IPS-NIHi11 (cell line): ENCODE measurements at regions not wholly inside any gene's neighbourhood (a gene's known extent, or its start where the extent isn't known, plus 50 kb on each side); places are given as distances from the start of the nearest gene placed in this dataset.
"Not testable (repeated sequence)": the region's sequence is repeated elsewhere in the genome, so short reads cannot be mapped to it uniquely, and the experiment has no call there.

Source experiments
- DNase-seq: peaks from one replicate; pipeline ENCODE4 v3.0.0; 2012; ENCODE audit warnings: mixed read lengths, low spot score

DNA sequence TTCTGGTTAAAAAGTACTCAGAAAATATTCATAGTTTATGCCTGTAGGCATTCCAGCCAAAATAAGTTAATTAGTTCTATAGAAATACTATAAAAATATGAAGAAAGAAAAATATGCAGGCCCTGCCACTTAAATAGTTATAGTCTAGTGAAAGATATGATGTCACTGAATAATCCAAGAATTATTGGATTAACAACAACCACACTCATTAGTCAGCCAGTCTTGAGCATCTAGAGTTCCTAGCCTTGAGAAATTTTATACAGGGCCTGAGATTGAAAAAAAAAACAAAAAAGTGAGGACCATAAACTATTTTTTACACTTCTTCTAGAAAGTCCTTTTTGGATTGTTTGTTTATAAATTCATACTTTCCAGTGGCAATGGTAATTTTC, 823.0 kb downstream of the FAT4 start:
- DNase-seq: no peak

DNA sequence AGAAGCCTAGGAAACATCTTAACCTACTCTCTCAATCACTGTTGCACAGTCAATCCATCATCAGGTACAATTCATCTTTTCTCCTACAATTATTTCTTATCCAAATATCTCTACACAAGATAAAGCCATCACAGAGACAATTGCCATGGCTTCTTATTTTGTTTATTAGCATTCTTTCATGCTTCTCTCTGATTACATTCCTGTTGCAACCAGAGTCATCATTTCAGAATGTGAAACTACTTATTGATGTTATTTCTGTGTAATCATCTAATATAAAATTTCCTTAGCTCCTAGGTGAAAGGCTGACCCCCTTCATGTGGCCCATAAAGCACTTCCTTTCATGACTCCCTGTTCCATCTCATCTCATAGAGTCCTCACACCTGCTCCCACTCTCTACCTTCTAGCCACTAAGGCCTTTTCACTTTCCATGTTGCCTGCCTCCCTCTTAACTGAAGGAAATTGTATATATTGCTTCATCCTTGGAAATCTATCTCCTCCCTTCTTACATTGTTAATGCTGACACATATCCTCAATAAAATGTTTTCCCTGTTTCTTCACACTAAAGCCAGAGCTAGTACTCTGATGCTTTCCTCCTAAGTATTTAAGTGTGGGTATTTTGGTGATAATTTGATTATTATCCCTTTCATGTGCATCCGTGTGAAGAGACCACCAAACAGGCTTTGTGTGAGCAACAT, 829.9 kb downstream of the FAT4 start:
- no peak for DNase-seq

DNA sequence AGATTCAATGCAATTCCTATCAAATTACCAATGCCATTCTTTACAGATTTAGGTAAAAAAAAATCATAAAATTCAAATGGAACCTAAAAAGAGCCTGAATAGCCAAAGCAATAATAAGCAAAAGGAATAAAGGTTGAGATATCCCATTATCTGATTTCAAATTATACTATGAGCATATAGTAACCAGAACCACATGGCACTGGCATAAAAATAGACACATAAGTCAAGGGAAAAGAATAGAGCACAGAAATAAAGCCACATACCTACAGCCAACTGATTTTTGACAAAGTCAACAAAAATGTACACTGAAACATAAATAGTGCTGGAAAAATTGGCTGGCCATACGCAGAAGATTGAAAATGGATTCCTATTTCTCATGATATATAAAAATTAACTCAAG, 853.7 kb downstream of the FAT4 start:
- no peak for DNase-seq

DNA sequence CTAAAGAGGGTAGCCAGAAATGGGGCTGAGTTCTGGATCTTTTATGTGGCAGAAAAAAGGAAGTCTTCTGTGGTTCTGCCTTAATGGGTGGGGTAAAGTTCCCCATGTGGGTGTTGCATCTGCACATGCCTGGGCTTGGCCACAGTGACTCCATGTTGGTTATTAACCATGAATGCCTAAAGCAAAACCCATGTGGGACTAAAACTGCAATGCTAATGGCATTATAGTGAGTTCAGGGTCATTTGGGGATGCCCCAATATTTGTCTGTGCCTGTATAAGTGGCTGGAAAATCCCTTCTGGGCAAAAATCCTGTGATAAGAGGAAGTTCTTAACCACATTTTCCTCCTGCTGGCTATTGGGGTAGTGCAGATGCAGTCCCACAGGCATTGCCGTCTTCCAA, 857.4 kb downstream of the FAT4 start:
- DNase-seq: no peak

DNA sequence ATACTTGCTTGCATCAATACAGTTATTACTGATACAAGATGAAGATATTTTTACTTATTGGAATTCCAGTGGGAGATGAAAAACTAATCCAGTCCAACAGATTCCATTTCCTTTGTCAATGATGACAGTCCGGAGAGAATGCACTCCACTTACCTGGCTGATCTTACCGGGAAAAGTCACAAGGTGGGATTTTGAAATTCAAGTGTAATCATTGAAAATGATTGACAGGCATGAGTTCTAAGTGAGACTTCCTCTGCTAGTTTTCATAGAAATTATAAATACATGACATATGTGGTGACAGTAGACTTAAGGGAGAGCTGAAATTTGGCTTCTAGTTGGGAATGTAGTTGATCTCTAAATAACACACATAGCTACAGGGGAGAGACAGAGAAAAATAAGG, 859.9 kb downstream of the FAT4 start:
- DNase-seq: no peak

DNA sequence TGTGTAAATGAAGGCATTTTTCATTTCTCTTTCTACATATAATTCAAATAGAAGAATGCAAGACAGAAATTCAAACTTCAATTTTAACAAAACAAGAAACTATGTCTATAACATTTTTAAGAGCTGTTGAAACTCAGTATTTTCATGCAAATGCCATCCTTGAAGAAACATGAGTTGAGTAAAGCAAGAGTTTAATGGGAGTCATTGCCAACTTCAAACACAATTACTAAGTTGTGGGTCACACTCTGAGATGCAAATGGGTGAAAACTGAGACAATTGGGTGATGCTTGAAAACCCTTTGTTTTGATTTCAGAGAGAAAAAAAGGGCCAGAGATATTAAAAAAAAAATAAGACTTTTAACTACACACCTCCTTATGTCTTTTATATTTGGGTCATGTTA, 865.9 kb downstream of the FAT4 start:
- DNase-seq: peak; percentile 10

DNA sequence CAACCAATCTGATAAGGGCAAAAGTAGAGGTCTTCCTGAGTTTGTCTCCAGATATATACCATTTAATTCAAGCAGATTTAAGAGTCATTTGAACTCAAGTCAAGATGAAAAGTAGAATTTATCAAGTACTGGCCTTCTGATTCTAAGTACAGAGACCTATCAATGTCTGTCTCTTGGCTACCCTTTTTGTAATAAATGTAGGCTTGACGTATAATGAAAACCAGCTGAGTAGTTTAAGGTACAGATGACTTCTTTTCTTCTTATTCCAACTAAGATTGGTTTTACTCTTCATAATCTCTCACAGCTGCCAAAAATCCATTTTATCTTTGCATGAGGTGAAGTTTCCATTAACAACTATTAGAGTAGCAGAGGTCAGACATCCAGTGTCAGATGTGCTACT, 867.6 kb downstream of the FAT4 start:
- DNase-seq: no peak

DNA sequence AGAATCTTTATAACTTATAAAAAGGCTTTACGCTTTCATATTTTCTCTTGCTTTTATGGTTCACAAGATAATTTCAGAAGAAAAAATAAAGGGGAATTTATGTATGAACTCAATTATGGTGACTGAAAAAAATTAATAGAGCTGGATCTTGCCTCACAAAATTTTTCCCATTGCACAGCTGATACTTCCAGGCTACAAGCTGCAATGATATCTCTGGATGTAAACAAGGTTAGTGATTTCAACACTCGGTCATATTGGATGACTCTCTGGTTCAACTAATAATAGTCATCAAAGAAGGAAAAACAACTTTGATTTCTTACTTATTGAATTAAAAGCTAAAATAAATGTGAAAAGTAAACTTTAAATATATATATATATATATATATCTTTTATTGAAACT, 868.0 kb downstream of the FAT4 start:
- DNase-seq: no peak

DNA sequence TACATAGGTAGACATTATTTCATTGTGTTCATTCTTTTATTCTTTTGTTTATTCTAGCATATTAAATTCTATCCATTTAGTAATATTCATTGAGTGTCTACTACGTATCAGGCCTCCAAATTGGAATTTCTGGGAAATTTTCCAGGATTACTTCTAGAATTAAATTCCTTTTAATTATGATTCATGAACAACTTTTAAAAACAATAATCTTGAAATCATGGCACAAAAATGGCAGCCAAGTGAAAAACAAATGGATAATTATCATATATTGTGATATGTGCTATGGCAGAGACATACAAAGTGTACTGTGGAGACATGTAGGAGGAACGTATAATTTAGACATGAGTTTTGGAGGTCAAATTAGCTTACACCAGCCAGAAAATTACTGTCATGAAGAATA, 868.5 kb downstream of the FAT4 start:
- no peak for DNase-seq

DNA sequence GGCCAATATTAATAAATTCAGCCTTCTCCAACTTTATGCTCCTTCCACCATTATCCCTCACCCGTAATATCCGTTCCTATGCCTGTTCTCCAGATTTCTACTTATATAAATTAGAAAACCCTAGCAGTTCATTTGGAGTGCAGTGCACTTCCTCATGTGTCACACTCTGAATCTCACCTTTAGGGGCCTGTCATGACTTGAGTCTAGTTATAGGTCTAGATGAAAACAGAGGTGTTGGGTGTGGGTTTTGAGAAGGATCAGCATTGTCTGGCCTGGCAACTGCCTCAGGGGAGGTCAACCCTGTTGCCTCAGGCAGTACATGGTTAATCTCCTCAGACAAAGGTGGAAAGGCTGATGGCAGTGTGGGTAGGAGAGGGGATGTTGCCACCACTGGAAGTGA, 876.8 kb downstream of the FAT4 start:
- DNase-seq: no peak

DNA sequence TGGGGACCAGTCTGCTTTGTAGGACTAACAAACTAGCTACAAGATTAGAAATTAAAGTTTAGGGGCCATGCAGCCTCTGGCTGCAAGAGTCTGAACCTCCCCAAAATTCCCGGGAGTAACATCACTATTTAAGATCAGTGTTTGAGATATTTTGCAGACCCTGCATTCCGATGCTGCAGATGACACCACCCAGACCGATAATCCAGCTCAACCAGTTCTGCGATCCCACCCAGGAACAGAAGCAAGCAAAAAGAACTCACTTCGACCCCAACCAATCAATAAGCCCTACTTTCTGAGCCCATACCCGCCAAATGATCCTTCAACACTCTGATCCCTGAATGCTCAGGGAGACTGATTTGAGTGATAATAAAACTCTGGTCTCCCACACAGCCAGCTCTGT, 877.8 kb downstream of the FAT4 start:
- no peak for DNase-seq

DNA sequence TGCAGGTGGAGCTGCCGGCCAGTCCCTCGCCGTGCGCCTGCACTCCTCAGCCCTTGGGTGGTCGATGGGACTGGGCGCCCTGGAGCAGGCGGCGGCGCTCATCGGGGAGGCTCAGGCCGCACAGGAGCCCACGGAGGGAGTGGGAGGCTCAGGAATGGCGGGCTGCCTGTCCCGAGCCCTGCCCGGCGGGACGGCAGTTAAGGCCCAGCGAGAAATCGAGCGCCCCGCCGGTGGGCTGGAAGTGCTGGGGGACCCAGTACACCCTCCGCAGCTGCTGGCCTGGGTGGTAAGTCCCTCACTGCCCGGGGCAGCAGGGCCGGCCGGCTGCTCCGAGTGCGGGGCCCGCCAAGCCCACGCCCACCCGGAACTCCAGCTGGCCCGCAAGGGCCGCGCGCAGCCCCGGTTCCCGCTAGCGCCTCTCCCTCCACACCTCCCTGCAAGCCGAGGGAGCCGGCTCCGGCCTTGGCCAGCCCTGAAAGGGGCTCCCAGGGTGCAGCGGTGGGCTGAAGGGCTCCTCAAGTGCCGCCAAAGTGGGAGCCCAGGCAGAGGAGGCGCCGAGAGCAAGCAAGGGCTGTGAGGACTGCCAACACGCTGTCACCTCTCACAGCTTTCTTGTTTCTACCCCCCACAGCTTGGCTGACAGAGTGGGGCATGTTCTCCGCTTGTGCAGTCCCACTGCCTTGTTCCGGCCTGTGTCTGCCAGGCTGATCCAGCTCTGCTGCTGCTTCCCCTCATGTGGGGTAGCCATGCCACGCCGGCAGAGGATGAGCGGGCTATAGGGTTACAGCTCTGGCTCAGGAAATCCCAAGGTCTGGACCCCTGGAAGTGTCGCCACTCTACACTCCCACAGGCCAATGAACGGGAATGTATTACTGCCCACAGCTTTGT, 886.7 kb downstream of the FAT4 start:
- not testable (repeated sequence) for DNase-seq

DNA sequence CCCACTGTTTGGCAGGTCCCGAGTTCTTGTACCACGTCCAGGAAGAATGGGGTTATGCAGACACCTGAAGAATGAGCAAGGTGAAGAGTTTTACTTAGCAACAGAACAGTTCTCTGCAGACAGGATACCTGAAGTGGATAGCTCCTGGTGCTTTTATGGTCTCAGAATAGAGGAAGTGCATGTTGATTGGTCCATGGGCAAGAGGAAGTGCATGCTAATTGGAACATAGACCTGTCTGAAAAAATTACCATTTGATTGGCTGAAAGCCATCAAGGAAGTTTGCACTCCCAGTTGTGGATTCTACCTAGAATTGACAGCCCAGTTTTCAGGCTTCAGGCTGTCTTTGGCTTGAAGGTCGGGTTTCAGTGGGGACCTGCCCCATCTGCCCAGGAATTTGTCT, 887.5 kb downstream of the FAT4 start:
- DNase-seq: no peak

DNA sequence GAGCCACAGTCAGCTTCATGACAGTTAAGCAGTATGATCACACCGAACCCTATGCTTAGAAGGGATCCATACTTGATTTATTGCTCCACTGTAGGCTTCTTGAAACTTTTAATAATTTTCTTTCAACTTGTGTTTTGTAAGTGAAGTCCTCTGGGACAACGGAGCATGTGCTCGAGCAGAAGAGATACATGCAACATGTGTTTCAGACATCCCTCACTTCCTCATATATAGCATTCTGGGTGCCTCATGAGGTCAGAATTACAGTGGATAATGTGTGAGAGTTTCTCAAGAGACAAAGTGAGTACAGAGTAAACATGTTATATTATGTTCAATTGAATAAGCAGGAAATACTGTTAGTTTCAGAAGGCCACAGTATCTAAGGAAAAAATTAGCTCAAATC, 893.2 kb downstream of the FAT4 start:
- DNase-seq: no peak

DNA sequence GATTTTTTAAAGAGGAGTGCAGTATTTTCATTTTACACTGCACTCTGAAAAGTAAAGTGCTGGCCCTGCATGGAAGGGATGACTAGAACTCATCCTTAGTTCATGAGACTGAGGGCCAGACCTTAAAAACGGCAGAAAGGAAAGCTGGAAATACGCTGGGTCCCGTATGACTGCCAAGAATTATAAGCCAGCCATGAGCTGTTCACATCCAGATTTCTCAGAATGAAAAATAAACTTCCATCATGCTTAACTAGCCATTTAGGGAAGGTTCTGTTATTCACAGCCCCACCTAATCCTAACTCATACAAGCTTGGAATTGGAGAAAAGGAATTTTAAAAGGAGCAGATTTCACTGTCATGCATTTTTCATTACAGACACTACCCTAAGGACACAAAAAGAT, 894.4 kb downstream of the FAT4 start:
- no peak for DNase-seq

DNA sequence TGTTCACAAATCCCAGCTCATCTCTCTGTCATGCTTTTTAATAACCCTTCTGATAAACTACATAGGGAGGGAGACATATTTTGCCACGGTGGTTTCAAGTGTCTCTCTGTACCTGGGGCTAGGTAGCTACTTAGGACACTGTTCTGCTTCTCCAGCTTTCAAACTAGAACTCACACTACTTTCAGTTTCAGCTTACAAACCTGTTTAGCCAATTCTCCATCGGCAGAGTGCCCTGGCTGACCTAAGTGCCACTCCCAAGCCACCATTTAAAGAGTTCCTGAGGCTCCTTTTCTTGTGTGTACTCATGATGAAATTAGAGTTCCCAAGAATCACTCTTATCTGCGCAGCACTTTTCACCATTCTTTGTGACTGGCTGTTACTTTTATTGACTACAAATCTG, 899.2 kb downstream of the FAT4 start:
- DNase-seq: no peak

DNA sequence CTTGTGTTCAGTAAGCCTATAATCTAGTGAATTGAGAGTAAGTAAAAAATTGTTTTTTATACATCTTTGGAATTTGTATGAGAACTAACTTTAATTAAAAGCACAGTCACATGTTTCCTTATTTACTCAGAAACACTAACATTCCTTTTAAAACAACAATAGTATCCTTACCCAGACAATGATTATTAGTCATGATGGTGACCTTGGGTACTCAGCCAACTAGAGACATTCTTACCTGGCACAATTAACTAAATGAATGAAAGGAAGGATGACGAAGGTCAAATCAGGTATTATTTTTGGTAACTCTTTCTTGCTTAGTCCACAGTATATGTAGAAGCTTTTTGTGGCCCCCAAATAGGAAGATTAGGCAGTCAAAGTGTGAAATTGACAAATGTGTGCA, 901.0 kb downstream of the FAT4 start:
- DNase-seq: no peak

DNA sequence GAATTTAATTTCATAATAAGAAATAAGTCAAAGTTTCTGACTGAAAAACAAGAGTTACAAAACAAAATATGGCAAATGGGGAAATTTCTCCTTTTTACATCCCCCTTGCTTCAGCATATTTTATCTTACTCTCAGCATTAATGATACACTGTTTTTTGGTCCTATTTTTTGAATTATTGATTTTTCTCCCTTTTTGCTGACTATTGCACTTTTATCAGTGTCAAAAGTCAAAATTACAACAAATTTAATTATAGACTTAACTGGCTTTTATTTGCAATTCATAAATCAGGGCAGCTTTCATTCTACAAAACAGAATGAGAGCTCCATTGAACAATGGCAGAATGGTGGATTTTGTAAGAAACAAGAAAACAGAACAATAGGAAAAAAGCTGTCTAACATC, 901.9 kb downstream of the FAT4 start:
- no peak for DNase-seq

DNA sequence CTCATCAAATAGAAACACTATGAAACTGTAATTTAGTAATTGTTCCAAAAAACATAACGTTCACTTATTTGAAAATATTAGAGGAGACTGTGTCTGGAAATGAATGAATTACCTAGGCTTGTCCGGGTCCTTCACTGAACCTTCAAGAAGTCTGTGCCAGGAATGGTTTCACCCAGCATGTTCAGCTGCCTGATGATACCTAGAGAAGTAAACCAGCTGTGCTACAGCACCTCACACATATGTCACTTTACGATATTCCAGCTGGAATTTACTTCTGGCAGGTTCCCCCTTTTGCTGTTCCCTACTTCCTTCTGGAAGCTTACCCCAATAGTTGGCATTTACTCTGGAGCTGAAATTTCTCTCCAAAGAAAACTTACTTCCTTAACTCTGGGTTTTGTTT, 906.5 kb downstream of the FAT4 start:
- DNase-seq: no peak

DNA sequence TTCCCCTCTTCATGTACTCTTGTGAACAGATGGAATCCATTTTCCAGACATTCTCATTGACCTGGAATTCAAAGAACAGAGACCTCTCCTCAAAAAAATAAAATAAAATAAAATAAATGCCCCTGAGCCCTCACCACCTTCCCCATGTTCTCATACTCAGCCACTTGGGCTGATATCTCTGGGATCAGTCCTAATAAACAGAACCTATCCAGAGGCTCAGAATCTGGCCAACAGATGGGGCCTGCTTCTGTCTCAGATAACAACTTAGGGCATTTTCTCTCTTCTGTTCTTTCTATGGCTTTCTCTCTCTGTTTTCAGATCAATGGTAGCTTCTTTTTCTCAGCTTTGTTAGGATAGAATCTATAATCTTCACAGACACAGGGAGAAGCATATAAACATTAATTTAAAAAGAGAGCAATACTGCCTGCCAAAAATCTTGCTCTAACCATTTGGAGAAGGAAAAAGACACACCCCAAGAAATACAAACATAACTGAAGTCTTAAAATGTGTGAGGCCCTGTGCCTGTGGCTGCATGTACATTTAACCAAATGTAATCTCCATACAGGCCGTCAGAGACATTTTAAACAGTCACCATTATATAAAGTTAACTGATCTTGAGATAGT, 907.1 kb downstream of the FAT4 start:
- DNase-seq: no peak

DNA sequence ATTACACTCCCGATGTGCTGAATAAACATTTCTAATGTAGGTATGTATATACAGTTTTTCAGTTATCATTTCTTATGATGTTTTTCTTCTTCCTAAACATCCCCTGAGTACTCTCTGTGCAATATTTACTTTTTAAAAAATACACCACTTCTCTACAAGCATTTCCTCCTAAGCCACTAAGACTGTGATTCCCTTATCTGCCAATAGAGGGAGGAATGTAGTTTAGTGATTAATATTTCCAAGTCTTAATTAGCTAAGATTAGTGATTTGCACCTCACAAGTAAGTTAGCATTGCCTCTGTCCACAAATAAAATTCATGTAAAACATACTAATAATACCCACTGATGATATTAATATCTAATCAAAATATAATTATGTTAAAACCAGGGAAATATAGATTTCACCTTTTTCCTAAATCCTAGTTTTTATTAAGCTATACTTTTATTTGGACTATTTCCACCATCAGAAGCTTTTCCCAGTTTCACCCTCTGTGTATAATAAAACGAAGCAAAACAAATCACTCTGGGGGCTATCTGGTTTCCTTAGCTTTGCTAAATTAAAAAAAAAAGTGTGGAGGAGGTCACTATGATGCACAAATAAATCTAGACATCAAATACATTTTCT, 909.1 kb downstream of the FAT4 start:
- peak; percentile 6 for DNase-seq

DNA sequence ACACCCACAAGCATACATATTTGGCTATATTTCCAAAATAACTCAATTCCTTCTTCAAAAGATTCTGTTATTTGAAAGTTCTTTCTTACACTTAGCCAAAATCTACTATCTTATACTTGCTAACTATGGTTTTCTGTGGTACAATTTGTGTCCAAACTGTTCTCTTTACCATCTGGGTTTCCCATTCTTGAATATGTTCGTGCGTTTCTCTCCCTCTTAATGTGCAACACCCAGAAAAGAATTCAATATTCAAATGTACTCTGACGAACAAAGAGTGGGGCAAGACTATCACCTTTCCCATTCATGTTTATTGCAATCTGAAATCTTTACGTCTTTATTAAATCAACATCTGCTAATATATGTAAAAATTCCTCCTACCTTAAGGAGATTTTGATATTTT, 912.7 kb downstream of the FAT4 start:
- no peak for DNase-seq

DNA sequence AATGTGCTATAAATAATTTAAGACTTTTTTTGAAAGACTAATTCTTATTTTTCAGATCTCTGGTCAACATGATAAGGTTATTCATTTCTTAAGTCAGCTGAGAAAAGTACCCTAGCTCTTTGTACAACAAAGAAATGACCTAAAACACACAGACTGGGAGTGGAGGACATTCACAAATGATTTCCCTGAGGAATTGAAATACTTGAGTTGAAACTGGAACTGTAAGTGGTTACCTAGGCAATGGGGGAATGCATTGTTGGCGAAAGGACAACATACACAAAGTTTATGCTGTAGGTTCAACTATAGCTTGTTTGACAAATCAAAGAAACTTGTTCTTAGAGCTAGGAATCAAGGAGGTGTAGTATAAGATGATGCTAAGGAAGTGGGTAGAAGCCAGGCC, 915.5 kb downstream of the FAT4 start:
- no peak for DNase-seq
